A673 (cell line): ENCODE measurements at regions not wholly inside any gene's neighbourhood (a gene's known extent, or its start where the extent isn't known, plus 50 kb on each side); places are given as distances from the start of the nearest gene placed in this dataset.

ENCODE experiments used
- EZH2 ChIP-seq: fragments of 200-600 bp; sonication (generic); IDR thresholded peaks from 2 replicates; pipeline ENCODE4 v1.6.1; 2017; ENCODE audit warnings: borderline replicate concordance, low read depth, mild to moderate bottlenecking, mixed read lengths, antibody characterized with exemption, low read length; ENCODE audit not compliant: poor library complexity, severe bottlenecking
- TF ChIP-seq, protein P1 (sequence below): fragments of 300-800, 200-600 bp; sonication (generic); conservative IDR thresholded peaks from 2 replicates; pipeline ENCODE4 v1.5.1; 2017; ENCODE audit warnings: low read depth, mild to moderate bottlenecking, antibody characterized with exemption, low read length, moderate library complexity, mixed read lengths

DNA sequence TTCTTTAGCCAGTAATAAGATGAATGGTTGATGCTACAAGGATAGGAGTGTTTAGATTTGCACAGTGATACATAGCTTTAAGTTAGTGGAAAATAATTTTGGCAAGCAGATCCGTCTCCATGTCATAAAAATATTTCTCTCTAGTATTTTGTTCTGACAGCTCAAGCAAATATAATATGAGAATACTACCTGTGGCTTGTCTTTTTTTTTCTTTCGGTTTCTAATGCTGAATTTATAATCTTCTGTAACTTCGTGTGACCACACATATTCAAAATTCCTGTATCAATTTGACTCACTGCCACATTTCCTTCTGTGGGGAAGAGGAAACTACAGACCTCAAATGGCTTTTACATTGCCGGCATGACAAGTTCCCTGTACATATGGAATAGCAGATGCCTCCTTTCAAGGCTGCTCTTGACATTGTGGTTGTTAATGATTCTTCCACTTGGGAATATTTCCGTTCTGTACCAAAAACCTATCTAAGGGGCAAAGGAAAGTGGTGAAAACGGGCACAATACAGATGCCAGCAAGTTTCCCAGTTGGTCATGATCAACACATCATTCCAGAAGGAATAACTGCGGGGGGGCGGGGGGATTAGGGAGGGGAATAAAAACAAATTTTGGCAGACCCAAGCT is 103.6 kb upstream of the CCDC91 start:
- TF ChIP-seq, protein P1, sequence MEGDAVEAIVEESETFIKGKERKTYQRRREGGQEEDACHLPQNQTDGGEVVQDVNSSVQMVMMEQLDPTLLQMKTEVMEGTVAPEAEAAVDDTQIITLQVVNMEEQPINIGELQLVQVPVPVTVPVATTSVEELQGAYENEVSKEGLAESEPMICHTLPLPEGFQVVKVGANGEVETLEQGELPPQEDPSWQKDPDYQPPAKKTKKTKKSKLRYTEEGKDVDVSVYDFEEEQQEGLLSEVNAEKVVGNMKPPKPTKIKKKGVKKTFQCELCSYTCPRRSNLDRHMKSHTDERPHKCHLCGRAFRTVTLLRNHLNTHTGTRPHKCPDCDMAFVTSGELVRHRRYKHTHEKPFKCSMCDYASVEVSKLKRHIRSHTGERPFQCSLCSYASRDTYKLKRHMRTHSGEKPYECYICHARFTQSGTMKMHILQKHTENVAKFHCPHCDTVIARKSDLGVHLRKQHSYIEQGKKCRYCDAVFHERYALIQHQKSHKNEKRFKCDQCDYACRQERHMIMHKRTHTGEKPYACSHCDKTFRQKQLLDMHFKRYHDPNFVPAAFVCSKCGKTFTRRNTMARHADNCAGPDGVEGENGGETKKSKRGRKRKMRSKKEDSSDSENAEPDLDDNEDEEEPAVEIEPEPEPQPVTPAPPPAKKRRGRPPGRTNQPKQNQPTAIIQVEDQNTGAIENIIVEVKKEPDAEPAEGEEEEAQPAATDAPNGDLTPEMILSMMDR, result no peak
- no peak for TF ChIP-seq EZH2
